H9 (cell line): ENCODE measurements at regions not wholly inside any gene's neighbourhood (a gene's known extent, or its start where the extent isn't known, plus 50 kb on each side); places are given as distances from the start of the nearest gene placed in this dataset.

Source experiments
- DNase-seq: peaks from one replicate; pipeline ENCODE4 v3.0.0-alpha.2; 2017
- H2AFZ ChIP-seq: one replicate; pipeline ENCODE4 v1.6.1; 2013; ENCODE audit warnings: mild to moderate bottlenecking, low read length, control low read depth, moderate library complexity
- H2AK5ac ChIP-seq: 2 replicates; pipeline ENCODE4 v1.6.1; 2013; ENCODE audit warnings: low read length, control low read depth, mixed read lengths; ENCODE audit not compliant: insufficient read length
- H2BK120ac ChIP-seq: one replicate; pipeline ENCODE4 v1.6.1; 2013; ENCODE audit warnings: low read depth, mild to moderate bottlenecking, low read length, control low read depth, inconsistent platforms; ENCODE audit not compliant: poor library complexity, severe bottlenecking
- H2BK12ac ChIP-seq: 2 replicates; pipeline ENCODE4 v1.6.1; 2013; ENCODE audit warnings: low read length, control low read depth, mixed read lengths, low read depth; ENCODE audit not compliant: insufficient read length
- H2BK15ac ChIP-seq: 2 replicates; pipeline ENCODE4 v1.6.1; 2013; ENCODE audit warnings: low read depth, low read length, control low read depth
- H2BK20ac ChIP-seq: one replicate; pipeline ENCODE4 v1.6.1; 2013; ENCODE audit warnings: low read depth, mild to moderate bottlenecking, low read length, control low read depth, inconsistent platforms; ENCODE audit not compliant: poor library complexity, severe bottlenecking
- H2BK5ac ChIP-seq: 2 replicates; pipeline ENCODE4 v1.6.1; 2013; ENCODE audit warnings: low read length, control low read depth, mixed read lengths; ENCODE audit not compliant: insufficient read length
- H3K14ac ChIP-seq: 2 replicates; pipeline ENCODE4 v1.6.1; 2013; ENCODE audit warnings: low read length, control low read depth; ENCODE audit not compliant: insufficient read depth
- H3K18ac ChIP-seq: 2 replicates; pipeline ENCODE4 v1.6.1; 2013; ENCODE audit warnings: low read depth, mild to moderate bottlenecking, mixed read lengths, low read length, control low read depth; ENCODE audit not compliant: insufficient read length
- H3K23ac ChIP-seq: 2 replicates; pipeline ENCODE4 v1.6.1; 2013; ENCODE audit warnings: low read length, control low read depth, mixed read lengths, low read depth; ENCODE audit not compliant: insufficient read length
- H3K23me2 ChIP-seq: 2 replicates; pipeline ENCODE4 v1.6.1; 2013; ENCODE audit warnings: low read depth, mild to moderate bottlenecking, mixed read lengths, low read length, control low read depth; ENCODE audit not compliant: insufficient read length, poor library complexity, severe bottlenecking
- H3K27ac ChIP-seq: 2 replicates; pipeline ENCODE4 v1.5.1; 2013; ENCODE audit warnings: low read length, control low read depth, mixed read lengths, low read depth; ENCODE audit not compliant: insufficient read length
- H3K27me3 ChIP-seq: 2 replicates; pipeline ENCODE4 v1.6.1; 2013; ENCODE audit warnings: low read length, control low read depth, inconsistent platforms; ENCODE audit not compliant: insufficient read depth
- H3K4ac ChIP-seq: 2 replicates; pipeline ENCODE4 v1.6.1; 2013; ENCODE audit warnings: low read depth, mild to moderate bottlenecking, control low read depth, inconsistent platforms, low read length, moderate library complexity
- H3K4me1 ChIP-seq: 2 replicates; pipeline ENCODE4 v1.6.1; 2013; ENCODE audit warnings: low read length, control low read depth, inconsistent platforms; ENCODE audit not compliant: insufficient read depth
- H3K4me2 ChIP-seq: 2 replicates; pipeline ENCODE4 v1.6.1; 2013; ENCODE audit warnings: low read length, control low read depth, mixed read lengths; ENCODE audit not compliant: insufficient read length, insufficient read depth
- H3K56ac ChIP-seq: 2 replicates; pipeline ENCODE4 v1.6.1; 2013; ENCODE audit warnings: low read depth, mild to moderate bottlenecking, mixed read lengths, low read length, control low read depth; ENCODE audit not compliant: insufficient read length
- H3K79me1 ChIP-seq: 2 replicates; pipeline ENCODE4 v1.6.1; 2013; ENCODE audit warnings: low read depth, mild to moderate bottlenecking, moderate library complexity, low read length, control low read depth, inconsistent platforms; ENCODE audit not compliant: insufficient read depth, poor library complexity, severe bottlenecking
- H3K79me2 ChIP-seq: 2 replicates; pipeline ENCODE4 v1.6.1; 2013; ENCODE audit warnings: low read length, control low read depth, inconsistent platforms; ENCODE audit not compliant: insufficient read depth
- H3K9ac ChIP-seq: 2 replicates; pipeline ENCODE4 v1.6.1; 2013; ENCODE audit warnings: low read length, control low read depth, mixed read lengths; ENCODE audit not compliant: insufficient read length; ENCODE audit errors: extremely low read depth
- H3K9me3 ChIP-seq: one replicate; pipeline ENCODE4 v1.6.1; 2013; ENCODE audit warnings: low read depth, low read length, inconsistent platforms; ENCODE audit not compliant: control insufficient read depth
- H3T11ph ChIP-seq: one replicate; pipeline ENCODE4 v1.6.1; 2013; ENCODE audit warnings: mild to moderate bottlenecking, low read length, control low read depth, inconsistent platforms
- H4K20me1 ChIP-seq: one replicate; pipeline ENCODE4 v1.6.1; 2013; ENCODE audit not compliant: control insufficient read depth, insufficient read length, insufficient read depth
- H4K5ac ChIP-seq: 2 replicates; pipeline ENCODE4 v1.6.1; 2013; ENCODE audit warnings: low read depth, mild to moderate bottlenecking, mixed read lengths, low read length, control low read depth; ENCODE audit not compliant: insufficient read length
- H4K8ac ChIP-seq: replicated peaks from 2 replicates; pipeline ENCODE4 v1.6.1; 2013; ENCODE audit warnings: low read length, control low read depth, mixed read lengths, low read depth; ENCODE audit not compliant: insufficient read length
- H4K91ac ChIP-seq: 2 replicates; pipeline ENCODE4 v1.6.1; 2013; ENCODE audit warnings: low read depth, mild to moderate bottlenecking, moderate library complexity, mixed read lengths, low read length, control low read depth; ENCODE audit not compliant: insufficient read length
- H3K27ac Mint-ChIP-seq, 3 experiments: 2 replicates in 2 of 3; 3 replicates in 1 of 3; pipeline ENCODE4 v1.8.0; 2020 to 2021; ENCODE audit warnings: mixed read lengths in 3 of 3, mild to moderate bottlenecking in 1 of 3, moderate library complexity in 1 of 3
- H3K27me3 Mint-ChIP-seq: 2 replicates; pipeline ENCODE4 v1.8.0; 2021; ENCODE audit warnings: low read depth, mild to moderate bottlenecking, moderate library complexity, mixed read lengths
- H3K36me3 Mint-ChIP-seq, 3 experiments: 2 replicates in 2 of 3; 3 replicates in 1 of 3; pipeline ENCODE4 v1.8.0; 2020 to 2021; ENCODE audit warnings: low read depth in 3 of 3, mixed read lengths in 3 of 3; ENCODE audit not compliant: insufficient read depth in 1 of 3
- H3K4me1 Mint-ChIP-seq, 2 experiments: 2 replicates each; pipeline ENCODE4 v1.8.0; 2020; ENCODE audit warnings: mixed read lengths in 2 of 2
- H3K4me3 Mint-ChIP-seq, 2 experiments: 2 replicates in 1 of 2; 3 replicates in 1 of 2; pipeline ENCODE4 v1.8.0; 2020 to 2021; ENCODE audit warnings: mild to moderate bottlenecking in 2 of 2, mixed read lengths in 2 of 2, moderate library complexity in 1 of 2
- H3K9me3 Mint-ChIP-seq, 2 experiments: 2 replicates in 1 of 2; 3 replicates in 1 of 2; pipeline ENCODE4 v1.8.0; 2020; ENCODE audit warnings: mild to moderate bottlenecking in 2 of 2, mixed read lengths in 2 of 2, moderate library complexity in 1 of 2
- WGBS: extraction: QIAGEN DNeasy Blood & Tissue Kit; methylation state at CpG from one replicate; pipeline ENCODE4 v1.1.7; 2013; ENCODE audit warnings: missing lambda C conversion rate, low lambda C conversion rate, mixed read lengths; ENCODE audit not compliant: insufficient read length; ENCODE audit errors: extremely low coverage; 5-methylcytosine and 5-hydroxymethylcytosine counted together
- TF ChIP-seq, protein P1 (sequence below): fragments of 200-600 bp; sonication (generic); conservative IDR thresholded peaks from 3 replicates; pipeline ENCODE4 v1.8.0; 2021; ENCODE audit warnings: antibody characterized with exemption, mild to moderate bottlenecking

DNA sequence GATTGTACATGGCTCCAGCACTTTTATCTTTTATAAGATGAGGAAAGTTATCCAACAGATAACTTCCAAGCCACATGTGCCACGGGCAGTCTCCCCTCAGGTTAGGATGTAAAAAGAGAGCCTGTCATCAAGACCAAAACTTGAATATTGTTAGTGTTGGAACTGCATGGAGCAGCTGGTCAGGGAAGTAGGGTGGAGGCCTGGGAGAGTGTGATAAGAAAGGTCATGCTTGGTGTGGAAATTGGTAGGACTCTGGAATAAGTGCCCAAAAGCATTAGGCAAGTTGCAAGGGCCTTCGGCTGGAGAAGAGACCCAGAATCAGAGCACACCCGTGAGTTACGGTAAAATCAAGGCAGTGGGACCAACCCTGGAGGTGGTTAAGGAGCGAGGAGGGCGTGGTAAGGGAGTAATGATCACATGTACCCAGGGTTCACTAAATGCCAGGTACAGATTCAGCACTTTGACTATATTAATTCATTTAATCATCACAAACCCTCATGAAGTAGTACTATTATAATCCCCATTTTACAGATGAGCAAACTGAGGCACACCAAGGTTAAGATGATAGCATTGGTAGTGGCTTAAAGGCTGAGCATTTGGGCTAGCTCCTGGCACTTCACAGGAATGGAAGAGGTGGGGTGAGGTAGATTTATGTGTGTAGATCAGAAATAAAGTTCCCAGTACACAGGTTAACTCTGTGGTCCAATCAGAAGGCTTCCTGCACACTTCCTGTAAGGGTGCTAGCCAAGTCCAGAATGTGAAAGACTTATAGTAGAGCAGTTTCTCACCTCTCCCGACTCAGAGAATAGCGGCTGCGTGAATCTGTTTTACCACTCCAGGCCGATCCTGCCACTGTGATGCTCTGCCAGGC is 96.5 kb upstream of the ZNF608 start:
- Histone ChIP-seq H3K4me1 (no peaks in the 10 kb centered on the region), H3K56ac (no peak overlapping the region), H4K91ac (no peak overlapping the region), H3K27me3 (no peaks in the 10 kb centered on the region), H3K23ac (no peak overlapping the region), H2BK12ac (no peak overlapping the region), H3K18ac (no peak overlapping the region), H3K23me2 (no peaks in the 10 kb centered on the region), H2BK20ac (no peak overlapping the region), H2BK15ac (no peak overlapping the region; the same call in 1 of the 2 replicates), H2BK120ac (no peak overlapping the region), H3K79me1 (no peaks in the 10 kb centered on the region), H2BK5ac (no peak overlapping the region), H2AK5ac (no peak overlapping the region), H4K5ac (no peak overlapping the region), H3K4me2 (no peak overlapping the region), H2AFZ (no peak overlapping the region), H3K14ac (no peak overlapping the region), H3T11ph (no peak overlapping the region), H3K79me2 (no peaks in the 10 kb centered on the region), H4K8ac (no peak overlapping the region), H4K20me1 (no peaks in the 10 kb centered on the region), H3K9ac (no peak overlapping the region), H3K27ac (no peak overlapping the region), H3K9me3 (no peaks in the 10 kb centered on the region), H3K4ac (no peak overlapping the region)
- Mint-ChIP-seq H3K9me3 (no peaks in the 10 kb centered on the region), H3K27ac (no peak overlapping the region), H3K36me3 (peaks cover 0 to 4% (median 2%) of the 10 kb centered on the region in 3 experiments; a peak in 4 of 7 replicates), H3K4me3 (no peak overlapping the region), H3K4me1 (peaks cover 2% of the 10 kb centered on the region in 2 experiments; a peak in 2 of 4 replicates), H3K27me3 (no peaks in the 10 kb centered on the region)
- no CpG with 5 or more reads among the region's 10 CpGs for WGBS
- TF ChIP-seq, protein P1, sequence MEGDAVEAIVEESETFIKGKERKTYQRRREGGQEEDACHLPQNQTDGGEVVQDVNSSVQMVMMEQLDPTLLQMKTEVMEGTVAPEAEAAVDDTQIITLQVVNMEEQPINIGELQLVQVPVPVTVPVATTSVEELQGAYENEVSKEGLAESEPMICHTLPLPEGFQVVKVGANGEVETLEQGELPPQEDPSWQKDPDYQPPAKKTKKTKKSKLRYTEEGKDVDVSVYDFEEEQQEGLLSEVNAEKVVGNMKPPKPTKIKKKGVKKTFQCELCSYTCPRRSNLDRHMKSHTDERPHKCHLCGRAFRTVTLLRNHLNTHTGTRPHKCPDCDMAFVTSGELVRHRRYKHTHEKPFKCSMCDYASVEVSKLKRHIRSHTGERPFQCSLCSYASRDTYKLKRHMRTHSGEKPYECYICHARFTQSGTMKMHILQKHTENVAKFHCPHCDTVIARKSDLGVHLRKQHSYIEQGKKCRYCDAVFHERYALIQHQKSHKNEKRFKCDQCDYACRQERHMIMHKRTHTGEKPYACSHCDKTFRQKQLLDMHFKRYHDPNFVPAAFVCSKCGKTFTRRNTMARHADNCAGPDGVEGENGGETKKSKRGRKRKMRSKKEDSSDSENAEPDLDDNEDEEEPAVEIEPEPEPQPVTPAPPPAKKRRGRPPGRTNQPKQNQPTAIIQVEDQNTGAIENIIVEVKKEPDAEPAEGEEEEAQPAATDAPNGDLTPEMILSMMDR = no peak
- DNase-seq = no peak
